ENCODE measurements at regions not wholly inside any gene's neighbourhood (a gene's known extent, or its start where the extent isn't known, plus 50 kb on each side); places are given as distances from the start of the nearest gene placed in this dataset.

- no peak for DNase-seq
These were observed 450.0 kb upstream of the RASGEF1B start for GRCh38 chr4:81921751-81922159.

GRCh38 chr4:81919810-81920209 is 448.1 kb upstream of the RASGEF1B start:
- no peak for DNase-seq

- DNase-seq = peak; percentile 11
These were observed 447.5 kb upstream of the RASGEF1B start for GRCh38 chr4:81919223-81919622.

- DNase-seq = no peak
These were observed 443.7 kb upstream of the RASGEF1B start for GRCh38 chr4:81915430-81915829.

GRCh38 chr4:81914623-81915022 is 442.9 kb upstream of the RASGEF1B start:
- no peak for DNase-seq

- DNase-seq = peak; percentile 71
These were observed 441.7 kb upstream of the RASGEF1B start for GRCh38 chr4:81913427-81913879.

GRCh38 chr4:81912376-81913030 is 440.8 kb upstream of the RASGEF1B start:
- DNase-seq = no peak

- no peak for DNase-seq
These were observed 435.2 kb upstream of the RASGEF1B start for GRCh38 chr4:81906905-81907304.

- DNase-seq = peak; percentile 76
These were observed 434.3 kb upstream of the RASGEF1B start for GRCh38 chr4:81905971-81906370.

- no peak for DNase-seq
These were observed 432.4 kb upstream of the RASGEF1B start for GRCh38 chr4:81904121-81904520.

- DNase-seq = no peak
These were observed 431.5 kb upstream of the RASGEF1B start for GRCh38 chr4:81903212-81903611.

- DNase-seq = no peak
These were observed 427.3 kb upstream of the RASGEF1B start for GRCh38 chr4:81898862-81899504.

- no peak for DNase-seq
These were observed 425.2 kb upstream of the RASGEF1B start for GRCh38 chr4:81896936-81897335.

- no peak for DNase-seq
These were observed 419.6 kb upstream of the RASGEF1B start for GRCh38 chr4:81891005-81891996.

GRCh38 chr4:81884986-81885385 is 413.3 kb upstream of the RASGEF1B start:
- DNase-seq = no peak

GRCh38 chr4:81883530-81884450 is 412.1 kb upstream of the RASGEF1B start:
- no peak for DNase-seq

- DNase-seq = no peak
These were observed 411.3 kb upstream of the RASGEF1B start for GRCh38 chr4:81883004-81883403.

GRCh38 chr4:81881855-81882621 is 410.3 kb upstream of the RASGEF1B start:
- no peak for DNase-seq

- no peak for DNase-seq
These were observed 404.4 kb upstream of the RASGEF1B start for GRCh38 chr4:81876106-81876505.

- DNase-seq = no peak
These were observed 403.2 kb upstream of the RASGEF1B start for GRCh38 chr4:81874661-81875515.

- DNase-seq = no peak
These were observed 398.6 kb upstream of the RASGEF1B start for GRCh38 chr4:81870275-81870674.
